PC-9 (cell line): ENCODE measurements at regions not wholly inside any gene's neighbourhood (a gene's known extent, or its start where the extent isn't known, plus 50 kb on each side); places are given as distances from the start of the nearest gene placed in this dataset.

ENCODE experiments used
- EZH2 ChIP-seq: fragments of 200-600 bp; sonication (generic); IDR thresholded peaks from 2 replicates; pipeline ENCODE4 v1.8.0; 2017; ENCODE audit warnings: antibody characterized with exemption, low read depth
- TF ChIP-seq, protein P1 (sequence below): fragments of 200-600 bp; sonication (generic); conservative IDR thresholded peaks from 2 replicates; pipeline ENCODE4 v1.6.1; 2017; ENCODE audit warnings: mixed run types, antibody characterized with exemption, mild to moderate bottlenecking, moderate library complexity

DNA sequence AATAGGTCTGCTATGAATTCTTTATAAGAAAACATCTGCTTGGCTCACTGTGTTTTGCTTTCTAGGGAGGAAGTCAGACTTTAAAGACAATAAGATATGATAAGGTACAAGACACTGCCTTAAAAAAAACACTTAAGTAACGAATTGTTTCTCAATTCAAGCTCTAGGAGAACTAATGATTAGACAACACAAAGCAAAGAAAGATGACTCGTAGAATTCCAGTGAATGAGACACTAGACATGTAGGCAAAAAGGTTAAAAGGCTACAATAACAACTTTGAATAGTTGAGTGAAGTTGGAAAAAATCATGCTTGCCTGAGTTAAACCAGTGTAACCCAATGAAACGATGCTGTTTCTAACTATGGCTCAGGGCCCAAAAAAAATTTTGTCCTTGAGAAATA is 344.4 kb upstream of the ACTRT1 start:
- TF ChIP-seq, protein P1, sequence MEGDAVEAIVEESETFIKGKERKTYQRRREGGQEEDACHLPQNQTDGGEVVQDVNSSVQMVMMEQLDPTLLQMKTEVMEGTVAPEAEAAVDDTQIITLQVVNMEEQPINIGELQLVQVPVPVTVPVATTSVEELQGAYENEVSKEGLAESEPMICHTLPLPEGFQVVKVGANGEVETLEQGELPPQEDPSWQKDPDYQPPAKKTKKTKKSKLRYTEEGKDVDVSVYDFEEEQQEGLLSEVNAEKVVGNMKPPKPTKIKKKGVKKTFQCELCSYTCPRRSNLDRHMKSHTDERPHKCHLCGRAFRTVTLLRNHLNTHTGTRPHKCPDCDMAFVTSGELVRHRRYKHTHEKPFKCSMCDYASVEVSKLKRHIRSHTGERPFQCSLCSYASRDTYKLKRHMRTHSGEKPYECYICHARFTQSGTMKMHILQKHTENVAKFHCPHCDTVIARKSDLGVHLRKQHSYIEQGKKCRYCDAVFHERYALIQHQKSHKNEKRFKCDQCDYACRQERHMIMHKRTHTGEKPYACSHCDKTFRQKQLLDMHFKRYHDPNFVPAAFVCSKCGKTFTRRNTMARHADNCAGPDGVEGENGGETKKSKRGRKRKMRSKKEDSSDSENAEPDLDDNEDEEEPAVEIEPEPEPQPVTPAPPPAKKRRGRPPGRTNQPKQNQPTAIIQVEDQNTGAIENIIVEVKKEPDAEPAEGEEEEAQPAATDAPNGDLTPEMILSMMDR, result no peak
- TF ChIP-seq EZH2, result no peak
